Panc1 (cell line): ENCODE measurements at regions not wholly inside any gene's neighbourhood (a gene's known extent, or its start where the extent isn't known, plus 50 kb on each side); places are given as distances from the start of the nearest gene placed in this dataset.

Experiments used
- ATAC-seq: fragments of 200-7000 bp; cut with Tn5 transposase; 2 replicates; pipeline ENCODE4 v1.9.1; 2020; ENCODE audit warnings: mild to moderate bottlenecking, moderate library complexity
- BruUV-seq: library from RNA; stranded (reverse); fragments of 400-500 nt; replicated peaks from 2 replicates; lab custom pipeline; 2021; lab: Mats Ljungman, UMichigan
- CTCF ChIA-PET: fragments of 300-600 bp; sonication (Branson Sonifier 250); formaldehyde crosslinking; loops from one replicate; lab custom pipeline; 2022; ENCODE audit warnings: antibody characterized with exemption; lab: Charles Lee
- POLR2A ChIA-PET: fragments of 300-600 bp; sonication (Branson Sonifier 250); formaldehyde crosslinking; loops from one replicate; lab custom pipeline; 2022; ENCODE audit warnings: antibody characterized with exemption; lab: Charles Lee
- DNase-seq: peaks from one replicate; pipeline ENCODE4 v3.0.0-alpha.2; 2010; ENCODE audit warnings: low read depth, low spot score
- H3K27ac ChIP-seq: 2 replicates; pipeline ENCODE4 v1.5.1; 2011; ENCODE audit warnings: mild to moderate bottlenecking, low read length, inconsistent platforms
- H3K27me3 ChIP-seq: fragments of 200-500 bp; sonication (Bioruptor generic); 2 replicates; pipeline ENCODE4 v1.6.0; 2014; ENCODE audit warnings: low read length, inconsistent platforms; ENCODE audit not compliant: control insufficient read depth, insufficient read depth
- H3K36me3 ChIP-seq: fragments of 200-500 bp; sonication (Bioruptor generic); 2 replicates; pipeline ENCODE4 v1.5.1; 2014; ENCODE audit warnings: inconsistent platforms, mild to moderate bottlenecking, low read length, moderate library complexity; ENCODE audit not compliant: control insufficient read depth, insufficient read depth
- H3K4me1 ChIP-seq: 2 replicates; pipeline ENCODE4 v1.5.1; 2011; ENCODE audit warnings: inconsistent platforms, mild to moderate bottlenecking, low read length, moderate library complexity; ENCODE audit not compliant: control insufficient read depth, insufficient read depth
- H3K4me3 ChIP-seq, 2 experiments: 2 replicates each; pipeline ENCODE4 v1.5.1; 2011 to 2012; ENCODE audit warnings: low read depth in 2 of 2, low read length in 2 of 2, mild to moderate bottlenecking in 2 of 2, inconsistent platforms in 1 of 2, moderate library complexity in 1 of 2
- H3K9me3 ChIP-seq: fragments of 200-500 bp; sonication (Bioruptor generic); 2 replicates; pipeline ENCODE4 v1.5.1; 2014; ENCODE audit warnings: low read depth, mild to moderate bottlenecking, inconsistent platforms, low read length, moderate library complexity; ENCODE audit not compliant: control insufficient read depth, insufficient read depth
- POLR2AphosphoS5 ChIP-seq: IDR thresholded peaks from 2 replicates; pipeline ENCODE4 v1.6.1; 2012; ENCODE audit warnings: mild to moderate bottlenecking, low read depth, low read length, moderate library complexity
- SIN3A ChIP-seq: IDR thresholded peaks from 2 replicates; pipeline ENCODE4 v1.6.1; 2012; ENCODE audit warnings: low read depth, mild to moderate bottlenecking, low read length, moderate library complexity, borderline replicate concordance; ENCODE audit not compliant: insufficient read depth
- TCF7L2 ChIP-seq: IDR thresholded peaks from 2 replicates; pipeline ENCODE4 v1.6.1; 2011; ENCODE audit warnings: mild to moderate bottlenecking, low read depth, low read length, inconsistent platforms
- in situ Hi-C: cut with HindIII; loops from 2 replicates; pipeline ENCODE4 v1.10.0; 2016; ENCODE audit warnings: low sequenced_read_pairs, low pct_unique_long_range_greater_than_20kb
- intact Hi-C: fragments of 100-400 bp; cut with micrococcal nuclease; formaldehyde crosslinking; loops from one replicate; pipeline ENCODE4 v1.10.0; 2022; ENCODE audit not compliant: unreplicated experiment
- TF ChIP-seq, protein P1 (sequence below): fragments of 450-650 bp; IDR thresholded peaks from 2 replicates; pipeline ENCODE4 v1.5.1; 2017; ENCODE audit warnings: mild to moderate bottlenecking
- TF ChIP-seq, protein P2 (sequence below), 2 experiments: IDR thresholded peaks; 2 replicates each; pipeline ENCODE4 v1.6.1; 2011 to 2012; ENCODE audit warnings: low read depth in 2 of 2, control low read depth in 1 of 2, low read length in 1 of 2, mild to moderate bottlenecking in 1 of 2, moderate library complexity in 1 of 2; ENCODE audit not compliant: insufficient read depth in 1 of 2

DNA sequence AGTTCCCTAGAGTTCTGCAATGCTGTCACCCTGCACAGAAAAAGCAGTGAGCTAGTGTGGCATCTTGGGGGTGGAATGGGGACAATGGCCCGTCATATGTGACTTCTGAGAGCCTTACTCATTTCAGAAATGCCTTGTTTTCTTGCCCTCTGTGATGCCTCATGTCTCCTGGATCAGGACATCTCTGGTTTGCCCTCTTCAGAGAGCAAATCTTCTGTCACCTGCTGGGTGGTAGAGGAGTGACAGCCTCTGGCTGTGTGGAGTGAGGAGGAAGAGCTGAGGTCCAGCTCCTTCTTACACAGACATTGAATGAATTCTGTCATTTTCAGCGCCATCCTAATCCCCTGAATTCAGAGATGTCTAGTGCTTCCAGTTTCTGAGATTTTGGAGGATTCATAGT lies 55.6 kb upstream of the PHLPP1 start:
- in situ Hi-C loops: no loop called here
- POLR2A ChIA-PET: no interaction called here

DNA sequence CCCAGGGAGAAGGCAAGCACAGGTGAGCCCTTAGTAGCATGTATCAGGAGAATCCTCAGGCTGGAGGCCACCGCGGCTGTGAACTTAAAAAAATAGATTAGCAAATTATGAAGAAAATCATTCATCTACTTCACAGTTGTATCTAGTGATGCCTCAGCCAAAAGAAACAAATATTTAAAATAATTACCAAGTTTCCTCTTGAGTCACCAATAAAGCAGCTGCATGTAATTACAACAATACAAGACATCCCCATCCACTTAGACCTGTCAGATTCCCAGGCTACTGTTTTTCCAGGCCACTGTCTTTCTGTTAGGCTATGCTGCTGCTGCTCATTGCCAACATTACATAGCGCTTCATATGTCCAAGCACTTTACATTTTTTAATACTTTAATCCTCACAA lies 54.6 kb upstream of the PHLPP1 start:
- H3K4me3 ChIP-seq: no peak overlapping the region
- intact Hi-C loops (no loop called here), in situ Hi-C loops (no loop called here)
- CTCF ChIA-PET: no interaction called here
- POLR2A ChIA-PET: no interaction called here
- ATAC-seq (no peak), DNase-seq (no peak)
- TF ChIP-seq, protein P1, sequence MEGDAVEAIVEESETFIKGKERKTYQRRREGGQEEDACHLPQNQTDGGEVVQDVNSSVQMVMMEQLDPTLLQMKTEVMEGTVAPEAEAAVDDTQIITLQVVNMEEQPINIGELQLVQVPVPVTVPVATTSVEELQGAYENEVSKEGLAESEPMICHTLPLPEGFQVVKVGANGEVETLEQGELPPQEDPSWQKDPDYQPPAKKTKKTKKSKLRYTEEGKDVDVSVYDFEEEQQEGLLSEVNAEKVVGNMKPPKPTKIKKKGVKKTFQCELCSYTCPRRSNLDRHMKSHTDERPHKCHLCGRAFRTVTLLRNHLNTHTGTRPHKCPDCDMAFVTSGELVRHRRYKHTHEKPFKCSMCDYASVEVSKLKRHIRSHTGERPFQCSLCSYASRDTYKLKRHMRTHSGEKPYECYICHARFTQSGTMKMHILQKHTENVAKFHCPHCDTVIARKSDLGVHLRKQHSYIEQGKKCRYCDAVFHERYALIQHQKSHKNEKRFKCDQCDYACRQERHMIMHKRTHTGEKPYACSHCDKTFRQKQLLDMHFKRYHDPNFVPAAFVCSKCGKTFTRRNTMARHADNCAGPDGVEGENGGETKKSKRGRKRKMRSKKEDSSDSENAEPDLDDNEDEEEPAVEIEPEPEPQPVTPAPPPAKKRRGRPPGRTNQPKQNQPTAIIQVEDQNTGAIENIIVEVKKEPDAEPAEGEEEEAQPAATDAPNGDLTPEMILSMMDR: no peak
- TF ChIP-seq TCF7L2 (no peak), POLR2AphosphoS5 (no peak)
- TF ChIP-seq, protein P2, sequence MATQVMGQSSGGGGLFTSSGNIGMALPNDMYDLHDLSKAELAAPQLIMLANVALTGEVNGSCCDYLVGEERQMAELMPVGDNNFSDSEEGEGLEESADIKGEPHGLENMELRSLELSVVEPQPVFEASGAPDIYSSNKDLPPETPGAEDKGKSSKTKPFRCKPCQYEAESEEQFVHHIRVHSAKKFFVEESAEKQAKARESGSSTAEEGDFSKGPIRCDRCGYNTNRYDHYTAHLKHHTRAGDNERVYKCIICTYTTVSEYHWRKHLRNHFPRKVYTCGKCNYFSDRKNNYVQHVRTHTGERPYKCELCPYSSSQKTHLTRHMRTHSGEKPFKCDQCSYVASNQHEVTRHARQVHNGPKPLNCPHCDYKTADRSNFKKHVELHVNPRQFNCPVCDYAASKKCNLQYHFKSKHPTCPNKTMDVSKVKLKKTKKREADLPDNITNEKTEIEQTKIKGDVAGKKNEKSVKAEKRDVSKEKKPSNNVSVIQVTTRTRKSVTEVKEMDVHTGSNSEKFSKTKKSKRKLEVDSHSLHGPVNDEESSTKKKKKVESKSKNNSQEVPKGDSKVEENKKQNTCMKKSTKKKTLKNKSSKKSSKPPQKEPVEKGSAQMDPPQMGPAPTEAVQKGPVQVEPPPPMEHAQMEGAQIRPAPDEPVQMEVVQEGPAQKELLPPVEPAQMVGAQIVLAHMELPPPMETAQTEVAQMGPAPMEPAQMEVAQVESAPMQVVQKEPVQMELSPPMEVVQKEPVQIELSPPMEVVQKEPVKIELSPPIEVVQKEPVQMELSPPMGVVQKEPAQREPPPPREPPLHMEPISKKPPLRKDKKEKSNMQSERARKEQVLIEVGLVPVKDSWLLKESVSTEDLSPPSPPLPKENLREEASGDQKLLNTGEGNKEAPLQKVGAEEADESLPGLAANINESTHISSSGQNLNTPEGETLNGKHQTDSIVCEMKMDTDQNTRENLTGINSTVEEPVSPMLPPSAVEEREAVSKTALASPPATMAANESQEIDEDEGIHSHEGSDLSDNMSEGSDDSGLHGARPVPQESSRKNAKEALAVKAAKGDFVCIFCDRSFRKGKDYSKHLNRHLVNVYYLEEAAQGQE (IDR thresholded peaks at IDR 0.05; ENCODE audit: insufficient read depth in 1 of 2, low read depth in 2 of 2, low read length in 1 of 2): no peak
- no peaks in the 10 kb centered on the region for H3K4me1 ChIP-seq
- no peak overlapping the region for H3K27ac ChIP-seq
- H3K9me3 ChIP-seq: no peaks in the 10 kb centered on the region
- H3K27me3 ChIP-seq: no peaks in the 10 kb centered on the region
- no peaks in the 10 kb centered on the region for H3K36me3 ChIP-seq
- no TSS peak for BruUV-seq

More for the DNA sequence above, 55.6 kb upstream of the PHLPP1 start:
- ATAC-seq (no peak), DNase-seq (no peak)
- CTCF ChIA-PET: no interaction called here
- Histone ChIP-seq H3K4me1 (no peaks in the 10 kb centered on the region), H3K9me3 (no peaks in the 10 kb centered on the region), H3K36me3 (no peaks in the 10 kb centered on the region), H3K4me3 (no peak overlapping the region), H3K27me3 (no peaks in the 10 kb centered on the region), H3K27ac (no peak overlapping the region)
- BruUV-seq: no TSS peak
- intact Hi-C loops: no loop called here
- TF ChIP-seq POLR2AphosphoS5: no peak
- no peak for TF ChIP-seq TCF7L2
- TF ChIP-seq SIN3A: no peak
- TF ChIP-seq, protein P2 (IDR thresholded peaks at IDR 0.05; ENCODE audit: insufficient read depth in 1 of 2, low read depth in 2 of 2, low read length in 1 of 2): no peak
- TF ChIP-seq, protein P1: no peak
